GM18519 (cell line): ENCODE measurements at regions not wholly inside any gene's neighbourhood (a gene's known extent, or its start where the extent isn't known, plus 50 kb on each side); places are given as distances from the start of the nearest gene placed in this dataset.
"Not testable (repeated sequence)": the region's sequence is repeated elsewhere in the genome, so short reads cannot be mapped to it uniquely, and the experiment has no call there.

Source experiments
- ATAC-seq: cut with Tn5 transposase; IDR thresholded peaks from one replicate; pipeline ENCODE4 v1.9.1; 2021; ENCODE audit warnings: mild to moderate bottlenecking, moderate library complexity; ENCODE audit not compliant: unreplicated experiment, low FRiP score

DNA sequence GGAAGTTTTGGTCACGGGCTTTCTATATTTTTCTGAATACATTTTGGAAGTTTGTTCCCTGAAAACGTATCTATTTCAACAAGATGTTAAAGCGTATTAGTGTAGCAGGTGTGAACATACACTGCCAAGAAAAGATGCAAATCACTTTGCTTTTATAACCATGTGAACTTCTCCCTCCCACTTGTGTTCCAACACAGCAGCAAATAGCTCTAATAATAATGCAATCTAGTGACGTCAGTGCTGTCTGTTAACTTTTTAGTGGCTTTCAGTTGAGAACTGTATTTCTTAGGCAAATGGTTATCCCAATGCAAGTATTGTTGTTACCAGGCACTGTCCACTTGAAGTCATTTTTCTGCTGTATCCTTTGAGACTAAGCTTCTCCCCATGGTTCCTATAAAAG lies 188.4 kb upstream of the IGFBP3 start:
- no peak for ATAC-seq

DNA sequence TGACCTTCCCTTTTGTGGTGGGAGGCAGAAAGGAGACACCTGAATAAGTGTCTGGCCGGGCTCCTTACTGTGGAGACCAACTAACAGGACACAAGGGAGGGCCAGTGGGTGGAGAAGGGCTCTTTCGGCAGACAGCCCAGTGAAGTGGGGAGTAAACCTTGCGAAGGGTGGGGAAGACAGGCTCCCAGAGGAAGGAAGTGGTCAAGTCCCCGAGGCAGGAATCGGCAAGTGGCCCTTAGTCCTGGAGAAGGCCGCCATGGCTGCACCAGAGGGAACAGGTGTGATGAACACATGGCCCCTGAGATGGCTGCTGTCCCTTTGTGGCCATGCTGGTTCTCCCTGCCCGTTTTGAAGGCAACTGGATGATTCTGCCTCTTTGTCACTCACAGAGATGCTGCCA lies 187.2 kb upstream of the IGFBP3 start:
- no peak for ATAC-seq

DNA sequence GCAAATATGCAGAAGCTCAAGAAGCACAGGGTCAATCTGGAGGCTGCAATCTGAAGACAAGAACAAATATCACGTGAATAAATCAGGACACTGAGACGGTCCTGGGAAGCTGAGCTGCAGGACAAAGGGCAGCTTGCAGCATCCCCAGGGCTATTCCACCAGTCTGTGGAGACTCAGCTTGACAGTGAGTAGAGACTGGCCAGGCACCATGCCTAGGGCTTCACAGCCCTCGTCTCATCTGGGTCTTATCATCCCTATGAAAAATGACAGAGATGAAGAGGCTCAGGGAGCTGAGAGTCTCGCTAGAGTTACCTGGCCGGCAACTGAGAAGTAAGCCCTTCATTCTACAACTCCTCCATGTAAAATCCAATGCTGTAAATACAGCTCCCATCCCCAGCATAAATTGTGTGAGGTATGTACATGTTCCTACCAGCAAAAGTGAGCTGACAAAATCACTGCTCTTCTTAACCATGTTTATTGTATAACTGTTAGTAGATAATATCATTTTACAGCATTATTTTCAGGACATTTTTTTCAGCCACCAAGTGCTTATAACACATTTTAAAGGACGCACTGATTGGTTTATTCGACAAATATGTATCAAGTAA lies 186.6 kb upstream of the IGFBP3 start:
- ATAC-seq, result no peak

DNA sequence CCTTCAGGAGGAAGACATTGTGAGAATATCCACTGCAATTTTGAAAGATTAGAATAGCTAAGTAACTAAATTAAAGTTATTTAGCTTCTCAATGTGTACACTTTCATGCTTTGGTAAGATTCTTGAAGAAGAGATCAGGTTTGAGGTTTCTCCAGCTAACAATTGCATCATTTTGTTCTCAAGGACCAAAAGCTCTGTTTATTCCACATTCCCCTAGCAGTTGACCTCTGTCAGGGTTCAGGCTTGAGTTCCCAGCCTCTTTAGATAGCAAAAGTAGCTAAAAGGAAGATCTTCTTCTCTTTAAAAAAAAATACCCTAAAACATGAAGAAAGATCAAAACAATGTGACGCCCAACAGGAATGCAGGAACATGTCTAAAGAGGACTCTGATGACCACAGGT lies 179.4 kb upstream of the IGFBP3 start:
- ATAC-seq, result no peak

DNA sequence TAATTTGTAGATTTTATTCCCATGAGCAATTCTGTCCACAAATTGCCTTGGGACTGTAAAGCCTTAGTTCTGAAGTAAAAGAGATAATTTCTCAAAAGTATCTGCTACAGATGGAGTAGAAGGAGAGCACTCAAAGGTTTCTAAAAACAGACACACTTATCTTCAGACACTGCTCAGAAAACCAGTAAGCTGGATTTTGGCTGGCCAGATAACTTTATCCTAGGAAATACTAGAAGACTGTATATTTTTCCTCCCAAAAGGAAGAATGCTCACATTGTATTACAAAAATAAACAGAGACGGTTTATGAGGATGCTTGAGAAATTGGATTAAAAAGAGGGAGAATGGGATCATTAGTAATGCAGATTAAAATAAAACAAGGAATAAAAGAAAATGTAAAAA lies 178.0 kb upstream of the IGFBP3 start:
- ATAC-seq, result no peak

DNA sequence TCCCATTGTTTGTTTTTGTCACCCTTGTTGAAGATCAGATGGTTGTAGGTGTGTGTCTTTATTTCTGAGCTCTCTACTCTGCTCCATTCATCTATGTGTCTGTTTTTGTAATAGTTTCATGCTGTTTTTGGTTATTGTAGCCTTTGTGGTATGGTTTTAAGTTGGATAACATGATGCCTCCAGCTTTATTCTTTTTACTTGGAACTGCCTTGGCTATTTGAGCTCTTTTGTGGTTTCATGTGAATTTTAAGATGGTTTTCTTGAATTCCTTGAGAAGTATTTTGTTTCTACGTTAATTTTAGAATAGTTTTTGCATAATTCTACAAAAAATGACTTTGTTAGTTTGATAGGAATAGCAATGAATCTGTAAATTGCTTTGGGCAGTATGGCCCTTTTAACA lies 170.0 kb upstream of the IGFBP3 start:
- ATAC-seq, result no peak

DNA sequence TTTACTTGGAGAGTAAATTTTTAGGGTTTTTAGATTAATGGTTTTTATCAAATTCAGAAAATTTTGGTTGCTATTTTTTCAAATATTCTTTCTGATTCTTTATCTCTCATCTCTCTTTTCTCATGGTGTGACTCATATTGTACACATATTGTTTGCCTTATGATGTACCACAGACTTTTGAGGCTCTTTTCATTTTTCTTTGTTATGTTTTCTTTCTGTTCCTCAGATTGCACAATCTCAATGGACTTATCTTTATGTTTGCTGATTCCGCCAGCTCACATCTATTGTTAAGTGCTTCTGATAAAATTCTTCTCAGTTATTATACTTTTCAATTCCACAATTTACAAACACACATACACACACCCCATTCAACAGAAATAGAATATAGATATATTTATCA lies 168.2 kb upstream of the IGFBP3 start:
- ATAC-seq, result no peak

DNA sequence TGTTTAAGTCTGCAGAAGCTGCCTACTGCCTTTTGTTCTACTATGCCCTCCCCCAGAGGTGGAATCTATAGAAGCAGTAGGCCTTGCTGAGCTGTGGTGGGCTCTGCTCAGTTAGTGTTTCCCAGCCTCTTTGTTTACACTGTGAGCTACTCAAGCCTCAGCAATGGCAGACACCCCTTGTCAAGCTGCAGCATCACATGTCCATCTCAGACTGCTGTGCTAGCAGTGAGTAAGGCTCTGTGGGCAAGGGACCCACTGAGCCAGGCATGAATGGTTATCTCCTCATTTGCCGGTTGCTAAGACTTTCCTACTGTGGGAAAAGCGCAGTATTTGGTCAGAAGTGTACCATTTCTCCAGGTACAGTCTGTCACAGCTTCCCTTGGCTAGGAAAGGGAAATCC lies 167.4 kb upstream of the IGFBP3 start:
- not testable (repeated sequence) for ATAC-seq

DNA sequence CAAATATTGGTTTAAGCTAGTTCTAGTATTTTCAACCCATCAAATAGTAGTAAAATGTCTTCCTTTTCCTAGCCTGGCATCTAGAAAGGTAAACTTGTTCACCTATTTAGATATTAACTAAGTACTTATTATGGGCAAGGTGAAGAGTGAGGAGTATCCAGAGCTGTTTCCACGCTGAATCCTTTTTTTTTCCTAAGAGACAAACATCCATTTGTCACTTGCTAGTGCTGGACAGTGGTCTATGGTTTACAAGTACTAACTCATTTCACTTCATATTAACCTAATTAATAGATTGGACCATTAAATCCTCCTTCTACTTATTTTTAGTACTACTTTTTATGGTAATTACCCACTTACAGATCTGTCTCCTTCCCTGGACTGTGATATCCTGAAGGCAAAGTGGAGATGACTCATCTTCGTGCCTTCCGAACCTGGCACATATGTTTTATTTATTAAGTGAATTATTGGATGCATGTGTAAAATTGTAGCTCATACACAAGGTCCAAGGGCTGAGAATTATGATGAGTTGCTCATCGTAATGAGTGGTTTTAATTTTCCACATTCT lies 159.6 kb upstream of the IGFBP3 start:
- no peak for ATAC-seq

DNA sequence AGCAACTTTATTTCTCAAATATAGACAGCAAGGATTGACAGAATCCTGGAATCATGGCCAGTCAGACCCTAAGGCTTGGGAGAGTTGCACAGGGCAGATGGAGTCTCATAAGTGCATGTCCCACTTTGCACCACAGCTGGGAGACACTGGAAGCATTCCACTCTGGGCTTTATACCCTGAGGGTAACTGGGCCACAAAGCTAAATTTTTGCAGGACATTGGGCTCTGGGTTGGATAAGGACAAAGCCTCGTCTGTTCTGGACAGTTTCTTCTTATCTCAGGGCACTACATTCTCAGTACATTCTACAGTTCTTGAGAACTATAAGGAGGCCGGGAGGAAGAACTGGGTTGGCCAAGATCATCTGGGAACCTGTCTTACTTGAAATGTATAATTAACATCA lies 158.3 kb upstream of the IGFBP3 start:
- no peak for ATAC-seq

DNA sequence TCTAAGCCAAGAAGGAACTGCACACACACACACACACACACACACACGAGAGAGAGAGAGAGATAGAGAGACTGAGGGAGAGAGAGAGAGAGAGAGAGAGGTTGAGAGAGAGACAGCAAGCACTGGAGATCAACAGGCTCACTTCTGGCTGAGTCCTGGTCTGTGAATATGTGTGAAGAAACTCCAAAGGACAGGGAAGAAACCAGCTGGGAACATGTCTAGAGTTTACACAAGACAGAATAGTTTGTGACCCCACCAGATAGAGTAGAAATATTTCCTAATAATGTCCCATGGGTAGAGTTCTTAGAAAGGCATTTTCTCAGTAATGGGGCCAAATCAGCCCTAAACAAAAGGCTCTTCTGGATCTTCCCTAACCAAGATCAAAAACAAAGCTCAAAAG lies 155.5 kb upstream of the IGFBP3 start:
- no peak for ATAC-seq

DNA sequence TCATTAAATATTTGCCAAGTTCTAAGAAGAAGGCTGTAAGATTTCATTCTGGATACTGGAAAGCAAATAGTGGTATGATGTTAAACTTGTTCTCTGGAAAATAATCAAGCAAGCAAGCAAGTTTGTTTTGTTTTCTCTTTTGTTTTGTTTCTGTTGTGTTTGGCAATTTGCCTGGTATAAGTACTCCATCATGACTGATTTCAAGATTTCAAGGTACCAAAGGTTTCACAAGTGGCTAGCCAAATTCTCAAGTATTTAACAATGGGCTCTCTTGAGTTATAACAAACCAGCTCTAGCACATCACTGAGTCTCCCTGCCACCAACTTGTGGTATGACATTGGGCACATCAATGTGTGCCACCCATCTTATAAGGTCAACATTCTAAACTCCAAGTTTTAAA lies 151.7 kb upstream of the IGFBP3 start:
- ATAC-seq, result peak; percentile 60

DNA sequence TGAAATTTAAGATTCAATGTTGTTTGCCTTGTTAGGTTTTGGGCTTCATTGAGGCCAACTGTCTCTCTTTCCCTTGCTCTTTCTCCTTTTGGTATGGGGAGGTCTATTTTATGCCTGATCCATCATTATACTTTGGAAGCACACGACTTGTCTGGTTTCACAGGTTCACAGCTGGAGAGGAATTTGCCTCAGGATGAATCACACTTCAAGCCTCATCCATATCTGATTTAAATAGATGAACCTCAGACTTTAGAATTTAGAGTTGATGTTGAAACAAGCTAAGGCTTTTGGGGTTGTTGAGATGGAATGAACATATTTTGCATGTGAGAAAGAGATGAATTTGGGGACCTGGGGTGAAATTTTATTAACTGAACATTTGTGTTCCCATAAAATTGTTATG lies 150.5 kb upstream of the IGFBP3 start:
- ATAC-seq, result no peak

DNA sequence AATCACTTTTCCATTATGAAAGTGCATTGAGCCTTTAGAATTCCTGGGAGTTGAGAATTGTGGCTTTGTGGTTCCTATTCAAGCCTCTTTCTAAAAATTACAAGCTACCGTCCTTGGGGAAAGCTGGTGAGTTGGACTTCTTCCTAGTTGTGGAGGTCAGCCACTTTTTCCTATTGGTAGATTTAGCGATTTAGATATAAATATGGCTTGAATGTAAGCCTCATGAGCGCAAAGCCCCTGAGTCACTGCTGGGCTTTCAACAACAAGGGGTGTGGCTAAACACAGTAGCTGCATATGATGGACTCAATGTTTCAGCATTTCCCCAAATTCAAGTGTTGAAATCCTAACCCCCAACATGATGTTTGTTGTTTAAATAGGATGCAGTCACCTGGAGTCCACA lies 150.0 kb upstream of the IGFBP3 start:
- no peak for ATAC-seq

DNA sequence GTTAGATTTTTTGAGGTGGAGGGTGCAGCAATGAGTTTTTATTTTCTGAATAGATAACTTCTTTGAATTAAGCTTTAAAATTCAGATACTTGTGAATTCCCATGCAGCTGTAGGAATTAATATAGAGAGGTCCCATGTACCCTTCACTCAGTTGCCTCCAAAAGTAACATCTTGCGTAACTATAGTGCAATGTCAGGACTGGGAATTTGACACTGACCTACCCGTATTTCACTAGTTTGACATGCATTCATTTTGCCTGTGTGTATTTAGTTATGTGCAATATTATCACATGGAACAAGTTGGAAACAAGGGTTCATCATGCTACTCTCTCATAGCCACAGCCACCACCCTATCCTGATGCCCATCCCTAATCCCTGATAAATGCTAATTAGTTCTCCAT lies 147.1 kb upstream of the IGFBP3 start:
- ATAC-seq, result no peak

DNA sequence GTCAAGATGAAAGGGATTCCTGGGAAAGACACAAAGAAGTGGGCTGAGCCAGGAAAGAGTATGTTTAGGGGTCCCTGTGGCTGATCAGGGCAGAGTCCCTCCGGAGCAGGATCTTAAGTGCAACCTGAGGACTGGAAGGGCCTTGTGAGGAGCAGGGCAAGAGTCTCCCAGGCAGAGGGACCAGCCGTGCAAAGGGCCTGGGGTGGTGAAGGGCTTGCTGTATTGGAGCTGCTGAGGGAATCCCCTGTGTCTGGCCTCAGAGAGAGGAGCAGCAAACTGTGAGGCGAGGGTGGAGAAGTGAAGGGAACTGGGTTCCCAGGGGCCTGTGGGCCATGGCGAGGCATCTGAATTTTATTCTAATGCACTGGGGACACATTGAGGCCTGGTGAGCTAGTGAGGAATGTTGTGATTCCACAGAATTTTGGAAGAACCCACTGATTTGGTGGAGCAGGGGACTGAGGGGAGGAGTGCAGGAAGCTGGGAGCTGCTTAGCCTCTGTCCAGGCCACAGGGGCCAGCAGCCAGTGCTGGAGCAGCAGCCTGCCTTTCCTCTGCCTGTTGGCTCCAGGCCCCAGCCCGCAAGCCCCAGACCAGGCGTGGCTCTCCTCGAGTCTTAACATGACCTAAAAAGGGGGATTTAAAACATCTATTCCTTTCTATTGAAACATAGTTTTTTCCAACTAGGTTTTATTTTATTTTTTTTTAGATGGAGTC lies 138.4 kb upstream of the IGFBP3 start:
- no peak for ATAC-seq

DNA sequence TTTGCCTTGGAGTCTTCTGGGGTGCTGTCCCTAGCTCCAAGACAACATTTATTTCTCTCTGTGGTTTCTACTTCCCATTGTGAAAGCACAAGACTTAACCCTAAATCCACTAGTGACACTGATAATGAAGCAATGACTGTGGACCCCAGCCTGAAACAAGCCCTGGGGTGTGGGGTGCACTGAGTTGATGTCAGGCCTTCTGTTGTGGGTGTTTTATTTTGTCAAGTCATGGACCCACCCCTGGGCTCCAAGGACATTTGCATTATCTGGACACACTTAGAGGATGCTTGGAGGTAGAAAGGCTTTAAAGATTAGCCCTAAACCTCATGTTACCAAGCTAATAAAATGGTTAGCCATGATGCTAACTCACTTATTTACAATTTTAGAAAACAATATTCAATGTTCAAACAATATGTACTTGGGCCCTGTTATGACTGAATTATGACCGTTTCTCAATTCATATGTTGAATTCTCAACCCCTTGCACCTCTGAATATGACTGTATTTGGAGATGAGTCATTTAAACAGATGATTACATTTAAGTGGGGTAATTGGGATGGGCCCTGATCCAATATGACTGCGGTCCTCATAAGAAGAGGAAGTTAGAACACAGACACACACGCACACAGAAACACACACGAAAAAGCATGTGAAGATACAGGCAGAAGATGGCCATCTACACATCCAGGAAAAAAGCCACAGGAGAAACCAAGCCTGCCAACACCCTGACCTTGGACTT lies 137.2 kb upstream of the IGFBP3 start:
- no peak for ATAC-seq

DNA sequence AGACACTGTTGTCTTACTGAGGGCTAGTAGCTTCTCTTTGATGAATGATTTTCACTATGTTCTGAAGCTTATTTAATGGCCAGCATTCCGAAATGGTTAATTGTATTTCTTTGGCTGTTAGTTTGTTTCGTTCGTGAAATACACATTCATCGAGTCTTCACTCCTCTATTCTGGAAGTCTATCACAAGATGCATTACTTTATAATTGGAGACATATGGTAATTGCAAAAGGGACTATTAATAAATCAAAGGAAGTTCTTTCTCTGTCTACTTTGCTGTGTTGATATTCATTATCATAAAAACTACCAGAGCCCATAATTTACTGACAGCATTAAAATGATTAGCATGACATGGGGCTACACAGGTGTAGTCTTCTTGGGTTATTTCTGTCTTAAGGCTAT lies 133.8 kb upstream of the IGFBP3 start:
- no peak for ATAC-seq

DNA sequence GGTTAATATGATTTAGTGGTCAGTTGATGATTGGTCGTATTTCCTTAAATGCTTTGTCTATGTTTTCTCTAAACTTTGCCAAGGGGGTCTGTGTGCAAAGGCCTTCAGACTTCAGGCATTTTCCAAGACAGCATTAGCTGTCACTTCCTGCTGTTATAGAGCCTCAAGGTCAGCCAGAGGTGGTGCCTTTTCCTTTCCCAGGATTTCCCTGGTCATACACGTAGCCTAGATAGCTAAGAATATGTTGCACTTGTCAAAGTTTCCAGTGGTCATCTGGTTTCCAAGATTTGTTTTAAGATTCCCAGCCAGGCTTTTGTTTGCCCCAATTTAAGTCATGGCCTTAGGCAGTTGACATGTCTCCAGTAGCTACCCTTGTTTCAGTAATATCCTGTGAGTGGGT lies 133.2 kb upstream of the IGFBP3 start:
- ATAC-seq, result no peak

DNA sequence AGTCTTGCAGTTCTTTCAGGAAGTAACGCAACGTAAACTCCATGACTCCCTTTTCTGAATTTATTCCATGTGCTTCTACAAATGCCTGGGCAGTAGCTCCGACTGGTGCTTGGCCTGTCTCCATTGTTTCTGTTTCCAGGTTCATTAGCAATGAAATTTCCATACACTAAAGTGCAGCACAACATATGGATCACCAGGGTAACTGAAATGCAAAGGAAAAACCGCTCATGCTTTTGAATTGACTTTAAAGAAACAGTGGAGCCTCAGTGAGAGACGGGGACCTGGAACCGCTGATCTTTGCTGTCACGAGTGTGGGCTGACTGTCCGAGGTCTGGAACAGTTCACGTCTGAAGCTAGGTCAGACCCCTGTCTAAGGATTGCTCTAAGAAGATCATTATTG lies 126.5 kb upstream of the IGFBP3 start:
- no peak for ATAC-seq

DNA sequence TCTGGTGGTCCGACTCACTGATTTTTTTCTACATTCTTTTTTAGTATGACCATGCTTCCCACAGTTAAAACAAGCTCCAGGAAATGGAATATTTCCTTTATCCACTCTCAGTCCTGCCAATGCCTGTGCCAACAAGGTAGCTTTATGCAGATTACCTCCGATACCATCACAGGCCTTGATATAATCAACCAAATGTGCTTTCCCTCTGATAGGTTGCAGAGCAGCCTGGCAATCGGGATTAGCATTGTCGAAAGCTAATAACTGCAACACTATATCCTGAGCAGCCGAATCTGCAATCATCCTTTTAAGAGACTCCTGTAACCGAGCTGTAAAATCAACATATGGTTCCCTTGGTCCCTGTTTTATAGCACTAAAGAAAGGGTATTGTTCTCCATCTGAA lies 122.3 kb upstream of the IGFBP3 start:
- not testable (repeated sequence) for ATAC-seq

DNA sequence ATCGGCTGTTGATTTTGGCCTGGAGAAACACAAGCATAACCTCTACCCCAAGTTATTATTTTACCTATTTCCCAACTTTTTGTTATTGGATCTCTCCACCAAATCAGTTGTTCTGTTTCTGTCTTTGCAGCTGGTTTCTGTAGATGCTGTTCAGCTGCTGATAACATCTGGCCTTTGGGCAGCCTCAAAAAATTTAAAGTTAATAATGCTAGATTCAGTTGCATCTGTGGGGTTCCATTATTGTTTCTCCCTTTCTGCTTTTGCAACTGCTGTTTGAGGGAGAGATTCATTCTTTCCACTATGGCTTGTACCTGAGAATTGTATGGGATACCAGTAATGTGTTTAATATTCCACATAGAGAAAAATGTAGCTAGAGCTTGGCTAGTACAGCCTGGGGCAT lies 118.7 kb upstream of the IGFBP3 start:
- ATAC-seq, result not testable (repeated sequence)
